ENCODE measurements at regions not wholly inside any gene's neighbourhood (a gene's known extent, or its start where the extent isn't known, plus 50 kb on each side); places are given as distances from the start of the nearest gene placed in this dataset.

DNA sequence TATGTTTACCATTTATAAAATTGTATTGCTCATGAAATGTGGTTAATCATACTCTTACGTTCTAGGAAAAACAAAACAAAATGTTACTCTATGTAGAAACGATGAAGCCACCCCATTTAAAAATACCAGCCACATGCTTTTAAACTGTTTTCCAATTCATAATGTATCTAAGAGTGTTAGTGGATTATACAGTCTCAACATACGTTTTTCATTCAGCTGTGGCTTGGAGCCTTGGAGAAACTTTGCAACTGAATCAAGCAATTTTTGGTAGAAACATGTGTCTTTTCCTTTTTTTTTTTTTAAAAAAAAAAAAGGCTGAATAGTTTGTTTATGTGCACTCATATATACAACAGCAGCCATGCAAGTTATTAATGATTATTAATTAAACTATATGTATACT is 378.0 kb upstream of the SEMA3D start:
- TF ChIP-seq, protein P1, sequence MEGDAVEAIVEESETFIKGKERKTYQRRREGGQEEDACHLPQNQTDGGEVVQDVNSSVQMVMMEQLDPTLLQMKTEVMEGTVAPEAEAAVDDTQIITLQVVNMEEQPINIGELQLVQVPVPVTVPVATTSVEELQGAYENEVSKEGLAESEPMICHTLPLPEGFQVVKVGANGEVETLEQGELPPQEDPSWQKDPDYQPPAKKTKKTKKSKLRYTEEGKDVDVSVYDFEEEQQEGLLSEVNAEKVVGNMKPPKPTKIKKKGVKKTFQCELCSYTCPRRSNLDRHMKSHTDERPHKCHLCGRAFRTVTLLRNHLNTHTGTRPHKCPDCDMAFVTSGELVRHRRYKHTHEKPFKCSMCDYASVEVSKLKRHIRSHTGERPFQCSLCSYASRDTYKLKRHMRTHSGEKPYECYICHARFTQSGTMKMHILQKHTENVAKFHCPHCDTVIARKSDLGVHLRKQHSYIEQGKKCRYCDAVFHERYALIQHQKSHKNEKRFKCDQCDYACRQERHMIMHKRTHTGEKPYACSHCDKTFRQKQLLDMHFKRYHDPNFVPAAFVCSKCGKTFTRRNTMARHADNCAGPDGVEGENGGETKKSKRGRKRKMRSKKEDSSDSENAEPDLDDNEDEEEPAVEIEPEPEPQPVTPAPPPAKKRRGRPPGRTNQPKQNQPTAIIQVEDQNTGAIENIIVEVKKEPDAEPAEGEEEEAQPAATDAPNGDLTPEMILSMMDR (IDR thresholded peaks at IDR 0.05): no peak
- TF ChIP-seq POLR2A (IDR thresholded peaks at IDR 0.05): no peak

Data from esophagus squamous epithelium (tissue), 4 donors.